Lung (tissue), 11 donors: ENCODE measurements at regions not wholly inside any gene's neighbourhood (a gene's known extent, or its start where the extent isn't known, plus 50 kb on each side); places are given as distances from the start of the nearest gene placed in this dataset.

Experiments
- ATAC-seq: fragments of 200-7000 bp; cut with Tn5 transposase; one replicate; pipeline ENCODE4 v1.9.1; 2020; ENCODE audit warnings: moderate number of reproducible peaks; ENCODE audit not compliant: insufficient read depth, low FRiP score
- DNase-seq, 3 donors: peaks; one replicate each; pipeline ENCODE4 v3.0.0-alpha.2; 2013 to 2017
- H3K27ac ChIP-seq, 2 donors: one replicate each; pipeline ENCODE4 v1.5.1; 2013; ENCODE audit warnings: mild to moderate bottlenecking in 2 of 2, moderate library complexity in 2 of 2, control low read depth in 1 of 2, inconsistent platforms in 1 of 2, low read depth in 1 of 2, low read length in 1 of 2
- H3K27me3 ChIP-seq, 3 donors: one replicate each; pipeline ENCODE4 v1.5.1; 2013; ENCODE audit warnings: low read length in 2 of 3; ENCODE audit not compliant: control insufficient read depth in 3 of 3, insufficient read depth in 3 of 3
- H3K36me3 ChIP-seq, 4 donors: one replicate each; pipeline ENCODE4 v1.5.1; 2013; ENCODE audit warnings: low read length in 4 of 4, mild to moderate bottlenecking in 1 of 4, moderate library complexity in 1 of 4; ENCODE audit not compliant: control insufficient read depth in 4 of 4, insufficient read depth in 4 of 4
- H3K4me1 ChIP-seq, 5 donors: one replicate each; pipeline ENCODE4 v1.5.1; 2013; ENCODE audit warnings: low read length in 5 of 5, mild to moderate bottlenecking in 2 of 5, moderate library complexity in 1 of 5; ENCODE audit not compliant: control insufficient read depth in 5 of 5, insufficient read depth in 5 of 5
- H3K4me3 ChIP-seq: one replicate; pipeline ENCODE4 v1.5.1; 2013; ENCODE audit warnings: mild to moderate bottlenecking, control low read depth, moderate library complexity
- H3K9ac ChIP-seq, 2 donors: one replicate each; pipeline ENCODE4 v1.5.1; 2013; ENCODE audit warnings: low read length in 2 of 2, control low read depth in 1 of 2; ENCODE audit not compliant: insufficient read depth in 1 of 2
- H3K9me3 ChIP-seq, 4 donors: one replicate each; pipeline ENCODE4 v1.5.1; 2013; ENCODE audit warnings: low read length in 3 of 4, mild to moderate bottlenecking in 1 of 4, moderate library complexity in 1 of 4; ENCODE audit not compliant: control insufficient read depth in 4 of 4, insufficient read depth in 3 of 4
- whole genome bisulfite sequencing, 2 donors: extraction: QIAGEN DNeasy Blood & Tissue Kit; methylation state at CpG; one replicate each; pipeline ENCODE4 v1.1.7; 2013; 5-methylcytosine and 5-hydroxymethylcytosine counted together
- TF ChIP-seq, protein P1 (sequence below): IDR thresholded peaks from 2 replicates; pipeline ENCODE4 v1.5.1; 2012; ENCODE audit warnings: mild to moderate bottlenecking; ENCODE audit errors: control extremely low read depth, extremely low read depth
- donor health status: control.
- donor health status: control.
- donor health status: Bipolar disorder and iron deficiency.
- donor health status: healthy.
- donor health status: DM: yes; HTN: yes; CAD: no.

- DNase-seq (no peak), ATAC-seq (no peak)
- Histone ChIP-seq H3K27ac (no peak overlapping the region), H3K27me3 (peaks cover 0 to 22% (median 7%) of the 10 kb centered on the region in 3 donors), H3K9ac (no peak overlapping the region), H3K9me3 (no peaks in the 10 kb centered on the region), H3K36me3 (no peaks in the 10 kb centered on the region), H3K4me1 (no peaks in the 10 kb centered on the region), H3K4me3 (no peak overlapping the region)
- 44 to 54% methylated on average over 10 of the region's 10 CpGs for WGBS, 2 donors
- TF ChIP-seq, protein P1, sequence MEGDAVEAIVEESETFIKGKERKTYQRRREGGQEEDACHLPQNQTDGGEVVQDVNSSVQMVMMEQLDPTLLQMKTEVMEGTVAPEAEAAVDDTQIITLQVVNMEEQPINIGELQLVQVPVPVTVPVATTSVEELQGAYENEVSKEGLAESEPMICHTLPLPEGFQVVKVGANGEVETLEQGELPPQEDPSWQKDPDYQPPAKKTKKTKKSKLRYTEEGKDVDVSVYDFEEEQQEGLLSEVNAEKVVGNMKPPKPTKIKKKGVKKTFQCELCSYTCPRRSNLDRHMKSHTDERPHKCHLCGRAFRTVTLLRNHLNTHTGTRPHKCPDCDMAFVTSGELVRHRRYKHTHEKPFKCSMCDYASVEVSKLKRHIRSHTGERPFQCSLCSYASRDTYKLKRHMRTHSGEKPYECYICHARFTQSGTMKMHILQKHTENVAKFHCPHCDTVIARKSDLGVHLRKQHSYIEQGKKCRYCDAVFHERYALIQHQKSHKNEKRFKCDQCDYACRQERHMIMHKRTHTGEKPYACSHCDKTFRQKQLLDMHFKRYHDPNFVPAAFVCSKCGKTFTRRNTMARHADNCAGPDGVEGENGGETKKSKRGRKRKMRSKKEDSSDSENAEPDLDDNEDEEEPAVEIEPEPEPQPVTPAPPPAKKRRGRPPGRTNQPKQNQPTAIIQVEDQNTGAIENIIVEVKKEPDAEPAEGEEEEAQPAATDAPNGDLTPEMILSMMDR = no peak
These were observed 216.6 kb downstream of the ATG4C start for GRCh38 chr1:63000508-63000907.

GRCh38 chr1:63004868-63005267 lies 220.9 kb downstream of the ATG4C start:
- peaks cover 0 to 18% (median 7%) of the 10 kb centered on the region in 3 donors for H3K27me3 ChIP-seq
- WGBS, 2 donors = 63 to 67% methylated on average over 1 of the region's 1 CpG
- H3K9ac ChIP-seq = no peak overlapping the region
- H3K4me1 ChIP-seq = no peaks in the 10 kb centered on the region
- H3K36me3 ChIP-seq = no peaks in the 10 kb centered on the region
- H3K9me3 ChIP-seq = no peaks in the 10 kb centered on the region
- no peak for ATAC-seq
- no peak overlapping the region for H3K27ac ChIP-seq
- H3K4me3 ChIP-seq = no peak overlapping the region
- DNase-seq = peak in 1 of 3 donors; percentile 13
- TF ChIP-seq, protein P1 = no peak

DNA sequence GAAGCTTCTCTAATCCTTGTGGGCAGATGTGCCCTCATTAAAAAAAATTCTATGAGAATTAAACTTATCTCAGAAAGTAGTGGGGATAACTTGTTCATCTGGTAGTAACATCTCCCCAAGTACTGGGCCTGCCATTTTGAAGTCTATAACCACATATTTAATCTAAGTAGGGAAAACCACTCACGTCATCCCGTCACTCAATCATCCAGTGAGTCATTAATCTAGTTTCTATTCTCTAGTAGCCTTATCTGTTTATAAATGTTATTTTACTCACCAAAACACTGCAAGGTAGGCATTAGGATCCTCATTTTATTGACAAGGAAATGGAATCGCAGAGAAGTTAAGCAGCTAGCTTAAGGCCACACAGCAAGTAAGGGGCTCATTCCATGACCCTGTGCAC lies 221.9 kb downstream of the ATG4C start:
- Histone ChIP-seq H3K9ac (no peak overlapping the region), H3K27me3 (peaks cover 0 to 9% (median 4%) of the 10 kb centered on the region in 3 donors), H3K4me3 (no peak overlapping the region), H3K9me3 (no peaks in the 10 kb centered on the region), H3K36me3 (no peaks in the 10 kb centered on the region), H3K27ac (no peak overlapping the region), H3K4me1 (no peaks in the 10 kb centered on the region)
- DNase-seq = no peak
- WGBS, 2 donors = 85 to 91% methylated on average over 3 of the region's 3 CpGs
- no peak for ATAC-seq
- TF ChIP-seq, protein P1 = no peak

GRCh38 chr1:63009421-63009820 lies 225.5 kb downstream of the ATG4C start:
- Histone ChIP-seq H3K27me3 (peaks cover 0 to 2% (median 0%) of the 10 kb centered on the region in 3 donors), H3K9ac (no peak overlapping the region), H3K27ac (no peak overlapping the region), H3K9me3 (no peaks in the 10 kb centered on the region), H3K4me3 (no peak overlapping the region), H3K4me1 (no peaks in the 10 kb centered on the region), H3K36me3 (no peaks in the 10 kb centered on the region)
- WGBS, 2 donors = 85 to 91% methylated on average over 3 of the region's 3 CpGs
- no peak for DNase-seq
- no peak for ATAC-seq
- TF ChIP-seq, protein P1 = no peak
